IPS-20b (cell line): ENCODE measurements at regions not wholly inside any gene's neighbourhood (a gene's known extent, or its start where the extent isn't known, plus 50 kb on each side); places are given as distances from the start of the nearest gene placed in this dataset.

Source experiments
- H3K27ac ChIP-seq: one replicate; pipeline ENCODE4 v1.5.1; 2013; ENCODE audit warnings: low read length
- H3K27me3 ChIP-seq: 2 replicates; pipeline ENCODE4 v1.6.1; 2013; ENCODE audit warnings: mild to moderate bottlenecking, low read length, inconsistent platforms; ENCODE audit not compliant: insufficient read depth
- H3K36me3 ChIP-seq: 2 replicates; pipeline ENCODE4 v1.6.1; 2013; ENCODE audit warnings: low read depth, mild to moderate bottlenecking, inconsistent platforms, low read length, moderate library complexity; ENCODE audit not compliant: insufficient read depth
- H3K4me1 ChIP-seq: 2 replicates; pipeline ENCODE4 v1.6.1; 2013; ENCODE audit warnings: mild to moderate bottlenecking, control low read depth, inconsistent platforms, low read length, moderate library complexity; ENCODE audit not compliant: insufficient read depth
- H3K4me3 ChIP-seq: 2 replicates; pipeline ENCODE4 v1.5.1; 2013; ENCODE audit warnings: mild to moderate bottlenecking, low read length, inconsistent platforms
- H3K9ac ChIP-seq: 2 replicates; pipeline ENCODE4 v1.6.1; 2013; ENCODE audit warnings: low read depth, mild to moderate bottlenecking, inconsistent platforms, low read length, moderate library complexity
- H3K9me3 ChIP-seq: 2 replicates; pipeline ENCODE4 v1.6.1; 2013; ENCODE audit warnings: mild to moderate bottlenecking, low read depth, low read length, inconsistent platforms; ENCODE audit not compliant: insufficient read depth

- H3K9ac ChIP-seq, result no peak overlapping the region
- H3K27me3 ChIP-seq, result no peaks in the 10 kb centered on the region
- H3K9me3 ChIP-seq, result no peaks in the 10 kb centered on the region
- no peak overlapping the region for H3K27ac ChIP-seq
- no peak overlapping the region for H3K4me3 ChIP-seq
- H3K4me1 ChIP-seq, result no peaks in the 10 kb centered on the region
- no peaks in the 10 kb centered on the region for H3K36me3 ChIP-seq
Measured at GRCh38 chr9:120161776-120162175, 418.2 kb downstream of the CDK5RAP2 start.

GRCh38 chr9:120158221-120158620 is 421.7 kb downstream of the CDK5RAP2 start:
- Histone ChIP-seq H3K4me1 (no peaks in the 10 kb centered on the region), H3K4me3 (no peak overlapping the region), H3K36me3 (no peaks in the 10 kb centered on the region), H3K27me3 (no peaks in the 10 kb centered on the region), H3K27ac (no peak overlapping the region), H3K9me3 (no peaks in the 10 kb centered on the region), H3K9ac (no peak overlapping the region)

DNA sequence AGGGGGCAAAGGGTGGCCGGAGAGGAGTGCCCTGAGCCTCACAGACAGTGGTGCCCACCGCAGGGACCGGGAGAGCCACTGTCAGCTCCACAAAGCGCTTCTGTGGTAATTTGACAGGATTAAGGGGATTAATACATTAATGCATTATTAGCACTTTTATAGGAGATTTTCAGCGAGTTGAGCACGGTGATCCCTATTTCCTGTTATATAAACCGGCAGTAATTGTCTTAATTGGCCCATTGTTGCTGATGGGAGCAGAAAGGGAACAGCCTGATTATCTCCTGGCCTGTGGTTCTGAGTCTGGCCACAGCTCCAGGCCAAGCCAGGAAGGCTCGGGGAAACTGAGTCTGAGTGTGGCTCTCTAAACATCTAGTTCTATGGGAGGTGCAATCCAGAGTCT is 423.6 kb downstream of the CDK5RAP2 start:
- Histone ChIP-seq H3K4me3 (no peak overlapping the region), H3K27me3 (no peaks in the 10 kb centered on the region), H3K4me1 (peaks cover 3% of the 10 kb centered on the region; the same call in 1 of the 2 replicates), H3K9ac (no peak overlapping the region), H3K36me3 (no peaks in the 10 kb centered on the region), H3K9me3 (no peaks in the 10 kb centered on the region), H3K27ac (no peak overlapping the region)

- no peak overlapping the region for H3K27ac ChIP-seq
- no peak overlapping the region for H3K9ac ChIP-seq
- H3K4me1 ChIP-seq, result peaks cover 3% of the 10 kb centered on the region; the same call in 1 of the 2 replicates
- no peak overlapping the region for H3K4me3 ChIP-seq
- H3K36me3 ChIP-seq, result no peaks in the 10 kb centered on the region
- H3K9me3 ChIP-seq, result no peaks in the 10 kb centered on the region
- H3K27me3 ChIP-seq, result no peaks in the 10 kb centered on the region
Measured at GRCh38 chr9:120153258-120153657, 426.7 kb downstream of the CDK5RAP2 start.

GRCh38 chr9:120152295-120152694 is 427.7 kb downstream of the CDK5RAP2 start:
- H3K27ac ChIP-seq, result no peak overlapping the region
- peaks cover 3% of the 10 kb centered on the region; the same call in 1 of the 2 replicates for H3K4me1 ChIP-seq
- H3K9me3 ChIP-seq, result no peaks in the 10 kb centered on the region
- H3K27me3 ChIP-seq, result no peaks in the 10 kb centered on the region
- H3K4me3 ChIP-seq, result no peak overlapping the region
- no peaks in the 10 kb centered on the region for H3K36me3 ChIP-seq
- H3K9ac ChIP-seq, result no peak overlapping the region

- H3K4me3 ChIP-seq, result no peak overlapping the region
- H3K36me3 ChIP-seq, result no peaks in the 10 kb centered on the region
- no peaks in the 10 kb centered on the region for H3K27me3 ChIP-seq
- no peak overlapping the region for H3K27ac ChIP-seq
- H3K9ac ChIP-seq, result no peak overlapping the region
- no peaks in the 10 kb centered on the region for H3K9me3 ChIP-seq
- H3K4me1 ChIP-seq, result peaks cover 3% of the 10 kb centered on the region; the same call in 1 of the 2 replicates
Measured at GRCh38 chr9:120151806-120152205, 428.2 kb downstream of the CDK5RAP2 start.

DNA sequence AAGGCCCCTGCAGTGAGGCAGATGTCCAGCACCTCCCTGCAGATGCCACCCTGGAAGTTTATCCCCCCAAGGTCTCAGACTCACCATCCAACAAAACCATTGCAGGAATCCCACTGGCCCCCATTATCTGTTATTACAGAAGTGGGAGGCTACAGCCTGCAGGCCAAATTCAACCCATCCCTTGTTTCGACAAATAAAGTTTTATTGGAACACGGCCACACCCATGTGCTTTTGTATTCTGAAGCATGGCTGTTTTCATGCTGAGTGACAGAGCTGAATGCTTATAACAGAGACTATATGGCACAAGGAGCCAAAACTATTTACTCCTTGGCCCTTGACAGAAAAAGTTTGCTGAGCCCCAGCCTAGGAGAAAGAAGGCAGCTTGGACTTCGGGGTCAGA is 428.8 kb downstream of the CDK5RAP2 start:
- Histone ChIP-seq H3K4me1 (peaks cover 3% of the 10 kb centered on the region; the same call in 1 of the 2 replicates), H3K27me3 (no peaks in the 10 kb centered on the region; the same call in 1 of the 2 replicates), H3K4me3 (no peak overlapping the region), H3K9me3 (no peaks in the 10 kb centered on the region), H3K36me3 (no peaks in the 10 kb centered on the region), H3K9ac (no peak overlapping the region), H3K27ac (no peak overlapping the region)

DNA sequence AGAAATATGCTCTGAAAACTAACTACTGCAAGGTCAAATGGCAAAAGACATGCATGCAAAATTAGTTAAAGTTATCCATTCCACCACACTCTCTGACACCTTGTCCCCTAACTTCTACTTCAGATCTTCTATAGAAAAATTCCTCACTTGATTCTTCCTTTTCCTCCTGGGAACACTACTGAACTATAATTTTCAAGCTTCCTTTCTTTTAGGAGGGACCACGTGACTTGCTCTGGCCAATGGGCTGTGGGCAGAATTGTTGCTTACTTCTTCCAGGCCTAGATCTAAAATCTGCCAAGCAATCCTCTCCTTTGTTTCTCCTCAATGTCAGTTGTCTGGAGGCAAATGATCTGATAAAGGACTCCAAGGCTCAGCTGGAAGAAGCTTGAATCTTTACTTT is 441.0 kb downstream of the CDK5RAP2 start:
- no peaks in the 10 kb centered on the region for H3K36me3 ChIP-seq
- H3K27ac ChIP-seq, result no peak overlapping the region
- no peak overlapping the region for H3K9ac ChIP-seq
- H3K4me1 ChIP-seq, result no peaks in the 10 kb centered on the region
- no peaks in the 10 kb centered on the region for H3K27me3 ChIP-seq
- no peak overlapping the region for H3K4me3 ChIP-seq
- peaks cover 12% of the 10 kb centered on the region for H3K9me3 ChIP-seq

GRCh38 chr9:120137186-120137840 is 442.7 kb downstream of the CDK5RAP2 start:
- Histone ChIP-seq H3K4me1 (no peaks in the 10 kb centered on the region), H3K27ac (no peak overlapping the region), H3K9ac (no peak overlapping the region), H3K27me3 (no peaks in the 10 kb centered on the region), H3K4me3 (no peak overlapping the region), H3K36me3 (no peaks in the 10 kb centered on the region), H3K9me3 (peaks cover 20% of the 10 kb centered on the region)

DNA sequence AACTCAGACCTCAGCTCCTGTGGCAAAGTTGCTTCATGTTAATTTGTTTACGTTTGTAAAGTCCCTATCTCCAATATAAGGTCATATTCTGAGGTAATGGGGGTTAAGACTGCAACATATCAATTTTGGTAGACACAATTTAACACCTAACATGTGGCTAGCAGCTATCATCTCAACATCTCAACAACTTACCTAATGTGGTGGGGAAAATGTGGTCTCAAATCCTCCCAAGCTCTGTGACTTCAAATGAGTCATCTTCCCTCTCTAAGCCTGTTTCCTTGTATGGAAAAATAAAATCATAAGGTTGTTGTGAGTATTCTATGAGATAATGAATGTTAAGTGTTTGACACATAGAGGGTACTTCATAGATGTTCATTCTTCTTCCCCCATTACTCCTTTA is 443.3 kb downstream of the CDK5RAP2 start:
- no peaks in the 10 kb centered on the region for H3K4me1 ChIP-seq
- H3K9me3 ChIP-seq, result peaks cover 20% of the 10 kb centered on the region
- no peaks in the 10 kb centered on the region for H3K36me3 ChIP-seq
- no peak overlapping the region for H3K27ac ChIP-seq
- H3K4me3 ChIP-seq, result no peak overlapping the region
- no peaks in the 10 kb centered on the region for H3K27me3 ChIP-seq
- no peak overlapping the region for H3K9ac ChIP-seq

GRCh38 chr9:120117081-120117480 is 462.9 kb downstream of the CDK5RAP2 start:
- Histone ChIP-seq H3K9ac (no peak overlapping the region), H3K4me1 (no peaks in the 10 kb centered on the region), H3K9me3 (peaks cover 24% of the 10 kb centered on the region), H3K4me3 (no peak overlapping the region), H3K27me3 (no peaks in the 10 kb centered on the region), H3K27ac (no peak overlapping the region), H3K36me3 (peaks cover 7% of the 10 kb centered on the region; the same call in 1 of the 2 replicates)

DNA sequence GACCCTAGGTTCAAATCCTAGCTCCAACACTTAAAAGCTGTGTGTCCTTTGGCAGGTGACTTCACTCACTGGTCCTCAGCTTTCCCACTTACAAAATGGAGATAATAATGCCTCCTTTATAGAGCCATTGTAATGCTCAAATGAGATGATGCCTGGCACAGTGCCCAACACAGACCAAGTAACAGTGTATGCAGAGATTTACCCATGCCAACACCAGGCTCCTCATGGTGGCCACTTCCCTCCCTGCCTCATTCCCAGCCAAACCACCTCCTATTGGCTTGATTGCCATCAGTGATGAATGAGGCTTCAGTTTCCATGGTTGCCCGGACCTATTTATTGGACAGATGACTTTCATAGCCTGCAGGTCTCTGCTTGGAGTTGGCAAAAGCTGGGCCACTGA is 469.4 kb downstream of the CDK5RAP2 start:
- Histone ChIP-seq H3K9me3 (no peaks in the 10 kb centered on the region), H3K4me3 (no peak overlapping the region), H3K36me3 (no peaks in the 10 kb centered on the region), H3K9ac (no peak overlapping the region), H3K4me1 (no peaks in the 10 kb centered on the region), H3K27ac (no peak overlapping the region), H3K27me3 (no peaks in the 10 kb centered on the region)
